GM18502 (cell line): ENCODE measurements at regions not wholly inside any gene's neighbourhood (a gene's known extent, or its start where the extent isn't known, plus 50 kb on each side); places are given as distances from the start of the nearest gene placed in this dataset.
"Not testable (repeated sequence)": the region's sequence is repeated elsewhere in the genome, so short reads cannot be mapped to it uniquely, and the experiment has no call there.

ENCODE experiments used
- ATAC-seq: cut with Tn5 transposase; IDR thresholded peaks from one replicate; pipeline ENCODE4 v1.9.1; 2021; ENCODE audit warnings: mild to moderate bottlenecking; ENCODE audit not compliant: unreplicated experiment, poor library complexity

DNA sequence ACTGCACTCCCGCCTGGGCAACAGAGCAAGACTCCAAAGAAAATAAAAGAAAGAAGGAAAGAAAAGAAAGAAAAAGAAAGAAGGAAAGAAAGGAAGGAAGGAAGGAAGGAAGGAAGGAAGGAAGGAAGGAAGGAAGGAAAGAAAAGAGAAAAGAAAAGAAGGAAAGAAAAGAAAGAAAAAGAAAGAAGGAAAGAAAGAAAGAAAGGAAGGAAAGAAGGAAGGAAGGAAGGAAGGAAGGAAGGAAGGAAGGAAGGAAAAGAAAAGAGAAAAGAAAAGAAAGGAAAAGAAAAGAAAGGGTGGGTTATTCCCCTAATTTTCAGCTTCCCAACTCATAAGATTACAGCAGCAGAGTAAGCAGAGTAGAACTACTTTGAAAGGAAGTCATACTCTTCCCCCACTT, 64.4 kb downstream of the TMEM200C start:
- not testable (repeated sequence) for ATAC-seq

- no peak for ATAC-seq
Measured at GRCh38 chr18:5828913-5829312, 66.4 kb downstream of the TMEM200C start.

DNA sequence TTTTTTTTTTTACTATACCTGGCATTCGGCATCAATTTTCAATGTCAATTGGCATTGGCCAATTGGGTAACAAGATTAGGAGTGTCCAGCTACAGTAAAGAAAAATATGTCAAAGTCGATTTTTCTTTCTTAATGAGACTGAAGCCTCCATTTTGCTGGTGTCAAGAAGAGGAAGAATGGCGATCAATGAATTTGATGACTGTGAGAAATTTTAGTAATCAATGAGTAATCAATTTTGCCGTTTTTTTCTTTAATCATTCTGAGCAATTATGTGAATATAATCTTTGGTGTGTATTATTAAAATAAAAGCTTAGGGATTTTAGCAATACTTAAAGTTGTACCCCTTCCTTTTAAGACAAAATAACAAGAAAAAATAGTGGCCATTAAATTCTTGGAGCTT, 69.7 kb downstream of the TMEM200C start:
- no peak for ATAC-seq

DNA sequence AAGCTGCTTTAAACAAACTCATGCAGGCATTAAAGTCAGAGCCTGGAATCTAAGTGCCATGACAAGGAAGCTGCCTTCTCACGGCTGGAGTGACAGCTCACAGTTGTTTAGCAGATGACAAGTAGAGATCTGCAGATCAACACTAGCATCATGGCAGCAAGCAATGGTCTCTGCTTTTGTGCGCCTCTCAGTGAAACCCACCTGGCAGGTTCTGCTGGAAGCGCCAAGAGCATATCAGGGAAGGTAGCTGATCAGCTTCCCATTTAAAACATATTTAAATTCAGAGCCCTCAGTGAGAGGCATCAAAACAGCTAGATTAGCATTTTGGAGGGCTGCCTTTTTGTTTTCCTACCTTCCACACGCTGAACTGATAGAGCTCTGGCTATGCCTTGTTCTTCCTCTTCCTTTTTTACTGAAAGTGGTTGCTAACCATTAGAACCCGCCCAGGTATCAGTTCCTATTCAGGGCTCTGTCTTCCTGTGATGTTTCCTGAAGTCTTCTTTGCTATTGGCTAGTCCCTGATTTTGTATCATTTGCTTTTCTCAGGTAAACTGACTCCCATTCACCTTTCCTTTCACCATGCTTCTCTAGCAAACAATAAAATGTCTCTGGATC, 70.8 kb downstream of the TMEM200C start:
- no peak for ATAC-seq

DNA sequence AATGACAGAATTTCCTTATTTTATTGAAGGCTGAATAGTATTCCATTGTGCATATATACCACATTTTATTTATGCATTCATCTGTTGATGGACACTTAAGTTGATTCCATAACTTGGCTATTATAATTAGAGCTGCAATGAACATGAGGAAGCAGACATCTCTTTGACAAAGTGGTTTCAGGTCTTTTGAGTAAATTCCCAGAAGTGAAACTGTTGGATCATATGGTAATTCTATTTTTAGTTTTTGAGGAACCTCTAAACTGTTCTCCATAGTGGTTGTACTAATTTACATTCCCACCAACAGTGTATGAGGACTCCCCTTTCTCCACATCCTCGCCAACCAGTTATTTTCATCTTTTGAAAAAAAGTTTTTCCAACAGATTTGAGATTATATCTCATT, 77.5 kb downstream of the TMEM200C start:
- ATAC-seq: no peak

DNA sequence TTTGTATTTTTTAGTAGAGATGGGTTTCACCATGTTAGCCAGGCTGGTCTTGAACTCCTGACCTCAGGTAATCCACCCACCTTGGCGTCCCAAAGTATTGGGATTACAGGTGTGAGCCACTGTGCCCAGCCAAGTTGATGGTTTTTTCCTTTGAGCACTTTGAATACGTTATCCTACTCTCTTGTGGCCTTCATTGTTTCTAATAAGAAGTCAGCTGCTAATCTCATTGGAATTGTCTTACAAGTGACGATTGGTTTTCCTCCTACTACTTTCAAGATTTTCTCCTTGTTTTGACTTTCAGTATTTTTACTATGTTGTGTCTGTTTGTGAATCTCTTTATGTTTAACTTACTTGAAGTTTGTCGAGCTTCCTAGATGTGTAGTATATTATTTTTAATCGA, 88.5 kb downstream of the TMEM200C start:
- no peak for ATAC-seq

DNA sequence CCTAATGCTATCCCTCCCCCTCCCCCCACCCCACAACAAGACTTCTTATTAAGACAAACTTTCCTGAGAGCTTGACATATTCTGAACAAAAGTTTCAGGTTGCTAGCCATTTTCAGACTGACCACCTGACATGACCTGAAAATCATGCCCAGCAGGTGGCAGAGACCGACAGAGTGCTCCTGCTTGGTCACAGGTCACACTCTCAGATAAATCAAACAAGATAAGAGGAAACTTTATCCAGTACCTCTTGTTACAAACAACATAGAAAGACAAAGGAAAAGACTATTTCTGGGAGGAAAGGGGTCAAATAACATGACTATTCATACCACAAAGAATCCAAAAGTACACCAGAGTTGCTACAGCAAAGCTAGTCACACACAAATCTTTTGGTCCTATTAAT, 107.4 kb downstream of the TMEM200C start:
- ATAC-seq: no peak

GRCh38 chr18:5779922-5780321, 115.4 kb downstream of the TMEM200C start:
- ATAC-seq: no peak

DNA sequence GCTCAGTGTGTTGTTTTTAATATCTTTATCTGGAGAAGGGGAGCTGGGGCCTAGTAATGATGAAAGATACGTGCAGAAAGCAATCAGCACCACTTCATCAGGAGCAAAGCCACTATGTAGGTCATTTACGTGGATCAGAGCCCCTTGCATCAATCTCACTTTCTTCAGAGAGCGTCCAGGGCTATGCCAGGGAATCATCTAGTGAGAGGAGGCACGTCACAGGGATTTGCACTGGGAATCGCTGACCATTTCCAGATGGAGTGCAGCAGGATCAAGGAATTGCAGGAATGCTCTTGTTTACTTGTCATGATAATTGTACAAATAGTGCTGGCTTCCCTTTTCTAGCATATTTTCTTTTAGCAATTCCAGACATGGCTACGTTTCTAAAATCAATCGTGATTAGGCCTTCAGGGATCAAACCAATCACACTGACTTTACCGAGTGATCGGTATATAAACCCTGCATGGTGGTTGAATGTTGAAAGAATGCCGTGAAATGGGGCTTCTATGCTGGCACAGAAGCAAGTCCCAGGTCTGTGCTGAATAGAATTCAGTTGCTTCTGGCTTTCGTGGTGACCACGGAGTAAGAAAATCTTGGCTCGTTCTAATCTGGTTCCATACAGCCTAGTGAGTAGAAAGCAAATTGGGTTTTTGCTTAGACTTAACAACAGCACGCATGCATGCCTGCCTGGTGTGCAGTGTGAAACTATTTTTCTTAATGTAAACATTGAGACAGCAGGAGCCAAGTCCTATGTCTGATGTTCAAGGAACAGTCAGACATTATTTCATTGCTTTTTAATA, 122.8 kb downstream of the TMEM200C start:
- no peak for ATAC-seq

GRCh38 chr18:5771343-5771742, 124.0 kb downstream of the TMEM200C start:
- ATAC-seq: no peak

- ATAC-seq: no peak
Measured at GRCh38 chr18:5770176-5770575, 125.1 kb downstream of the TMEM200C start.

DNA sequence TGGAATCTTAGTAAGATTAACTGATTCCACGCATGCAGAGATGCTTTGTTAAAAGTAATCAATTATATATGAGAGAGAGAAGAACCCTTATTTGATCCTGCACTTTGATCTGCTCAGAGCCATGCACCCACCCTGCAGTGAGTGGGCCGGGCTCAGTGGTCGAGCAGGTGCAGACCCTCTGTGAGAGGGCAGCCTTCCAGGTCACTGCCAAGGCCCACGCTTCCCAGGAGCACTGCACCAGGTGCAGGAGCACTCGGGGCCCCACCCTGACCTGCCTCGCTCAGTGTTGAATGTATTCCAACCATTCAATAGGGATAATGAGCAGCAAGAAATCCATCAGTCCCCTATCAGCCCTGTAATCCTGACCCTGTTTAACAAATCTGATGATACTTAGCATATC, 126.9 kb downstream of the TMEM200C start:
- ATAC-seq: no peak

DNA sequence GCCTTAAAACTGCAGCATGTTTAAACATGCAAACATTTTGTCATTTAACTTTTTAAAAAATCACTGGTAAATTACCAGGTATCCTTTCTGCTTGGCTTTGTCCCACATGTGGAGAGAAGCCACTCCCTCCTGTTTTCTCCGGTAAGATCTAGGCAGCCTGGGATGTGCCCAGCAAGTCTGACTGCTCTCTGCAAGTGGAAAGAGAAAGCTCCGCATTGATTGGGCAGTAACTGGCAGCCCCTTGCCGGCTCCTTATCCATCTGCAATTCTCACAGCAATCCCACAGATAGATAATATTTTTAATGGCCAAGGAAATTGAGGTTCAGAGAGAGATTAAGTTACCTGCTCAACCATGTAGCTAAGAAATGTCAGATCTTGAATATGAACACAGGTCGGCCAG, 136.1 kb downstream of the TMEM200C start:
- no peak for ATAC-seq

DNA sequence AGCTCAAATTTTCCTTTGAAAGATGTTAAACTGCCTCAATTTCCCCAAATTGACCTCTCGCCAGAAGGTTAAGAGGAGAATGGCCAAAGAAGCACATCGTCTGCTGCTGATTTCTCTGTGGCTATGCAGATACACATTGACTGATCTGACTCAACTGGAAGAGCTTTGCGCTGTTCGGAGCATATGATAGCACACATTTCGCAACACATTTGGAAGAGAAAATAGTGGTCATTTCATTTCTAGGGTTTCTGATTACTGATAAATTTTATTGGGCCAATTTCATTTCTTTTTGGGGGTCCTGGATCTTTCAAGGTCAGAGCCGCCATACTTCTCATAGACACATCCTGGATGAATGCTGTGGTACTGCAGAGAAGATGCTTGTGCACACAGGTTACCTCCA, 138.5 kb downstream of the TMEM200C start:
- ATAC-seq: no peak

DNA sequence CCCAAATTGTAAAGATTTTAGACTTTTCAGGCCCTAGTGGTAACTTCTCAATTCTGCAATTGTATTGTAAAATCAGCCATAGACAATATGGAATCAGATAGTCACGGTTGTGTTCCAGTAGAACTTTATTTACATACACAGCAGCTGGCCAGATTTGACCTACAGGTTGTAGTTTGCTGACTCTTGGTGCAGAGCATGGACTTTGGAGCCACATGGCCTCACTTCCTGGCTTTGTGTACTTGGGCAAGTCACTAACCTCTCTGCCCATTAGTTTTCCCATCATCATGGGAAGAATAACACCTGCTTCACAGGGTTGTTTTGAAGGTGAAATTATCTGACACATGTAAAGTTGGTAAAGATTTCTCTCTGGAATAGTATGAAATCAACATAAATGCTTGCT, 147.6 kb downstream of the TMEM200C start:
- ATAC-seq: no peak

DNA sequence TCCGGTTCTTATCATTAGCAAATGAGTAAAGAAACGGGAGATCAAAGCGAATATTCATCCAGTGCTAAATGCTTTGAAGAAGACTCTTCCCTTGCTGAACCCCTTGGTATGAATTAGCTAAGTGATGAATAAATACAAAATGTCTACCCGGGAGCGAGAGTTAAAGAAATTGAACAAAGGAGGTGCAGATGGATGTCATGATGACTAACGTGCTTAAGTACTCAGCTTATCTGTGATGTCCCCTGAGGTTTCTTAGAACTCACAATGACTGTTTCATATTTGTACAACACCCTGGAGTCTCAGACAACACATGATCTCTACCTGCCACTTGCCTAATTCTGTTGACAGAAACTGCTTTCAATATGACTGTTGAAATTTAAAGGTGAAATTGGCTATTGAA, 148.5 kb downstream of the TMEM200C start:
- ATAC-seq: no peak

DNA sequence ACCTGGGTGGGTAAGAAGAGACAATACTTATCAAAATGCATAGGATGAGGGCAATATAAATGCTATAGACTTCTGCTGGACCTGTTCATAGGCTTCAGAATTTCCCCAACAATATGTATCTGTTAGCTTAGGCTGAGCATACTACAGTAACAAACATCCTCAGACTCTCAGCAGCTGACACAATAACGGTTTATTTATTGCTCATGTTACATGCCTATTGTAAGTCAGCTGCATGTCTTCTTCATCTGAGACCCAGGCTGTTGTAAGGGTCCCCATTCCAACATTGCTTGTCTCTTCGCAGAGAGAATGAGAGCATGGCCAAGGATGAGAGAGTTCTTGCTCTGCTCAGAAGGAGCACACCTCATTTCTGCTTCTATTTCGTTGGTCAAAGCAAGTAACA, 150.7 kb downstream of the TMEM200C start:
- no peak for ATAC-seq

DNA sequence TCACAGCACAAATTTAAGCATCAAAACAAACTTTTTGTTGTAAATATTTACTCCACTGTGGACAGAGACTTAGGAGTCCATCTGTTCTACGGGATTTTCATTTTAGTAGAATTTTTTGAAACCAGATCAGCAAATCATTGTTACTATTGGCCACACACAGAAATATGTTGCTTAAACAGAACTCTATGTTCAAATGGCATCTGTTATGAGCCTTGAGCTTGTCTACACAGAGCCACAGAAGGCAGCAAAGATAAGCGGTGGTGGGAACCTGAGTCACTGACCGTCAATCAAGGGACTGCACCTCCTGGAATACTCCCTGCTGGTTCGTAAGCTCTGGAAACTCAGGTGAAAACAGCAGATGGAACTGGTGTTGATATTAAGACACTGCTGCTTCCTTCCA, 156.8 kb downstream of the TMEM200C start:
- ATAC-seq: no peak

DNA sequence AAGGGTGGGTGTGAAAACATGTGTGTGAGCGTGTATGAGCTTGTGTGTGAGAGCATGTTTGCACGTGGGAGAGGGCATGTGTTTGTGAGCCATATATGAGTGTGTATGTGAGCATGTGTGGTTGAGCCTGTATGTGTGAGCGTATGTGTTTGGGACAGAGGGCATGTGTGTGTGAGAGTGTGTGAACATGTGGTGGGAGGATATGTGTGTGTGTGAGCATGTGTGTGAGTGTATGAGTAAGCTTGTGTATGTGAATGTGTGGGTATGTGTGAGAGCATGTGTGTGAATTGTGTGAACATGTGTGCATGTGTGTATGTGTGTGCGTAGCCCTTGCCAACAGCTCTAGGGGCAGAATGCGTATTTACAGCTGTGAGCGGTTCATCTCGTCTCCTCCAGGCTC, 163.0 kb downstream of the TMEM200C start:
- no peak for ATAC-seq

DNA sequence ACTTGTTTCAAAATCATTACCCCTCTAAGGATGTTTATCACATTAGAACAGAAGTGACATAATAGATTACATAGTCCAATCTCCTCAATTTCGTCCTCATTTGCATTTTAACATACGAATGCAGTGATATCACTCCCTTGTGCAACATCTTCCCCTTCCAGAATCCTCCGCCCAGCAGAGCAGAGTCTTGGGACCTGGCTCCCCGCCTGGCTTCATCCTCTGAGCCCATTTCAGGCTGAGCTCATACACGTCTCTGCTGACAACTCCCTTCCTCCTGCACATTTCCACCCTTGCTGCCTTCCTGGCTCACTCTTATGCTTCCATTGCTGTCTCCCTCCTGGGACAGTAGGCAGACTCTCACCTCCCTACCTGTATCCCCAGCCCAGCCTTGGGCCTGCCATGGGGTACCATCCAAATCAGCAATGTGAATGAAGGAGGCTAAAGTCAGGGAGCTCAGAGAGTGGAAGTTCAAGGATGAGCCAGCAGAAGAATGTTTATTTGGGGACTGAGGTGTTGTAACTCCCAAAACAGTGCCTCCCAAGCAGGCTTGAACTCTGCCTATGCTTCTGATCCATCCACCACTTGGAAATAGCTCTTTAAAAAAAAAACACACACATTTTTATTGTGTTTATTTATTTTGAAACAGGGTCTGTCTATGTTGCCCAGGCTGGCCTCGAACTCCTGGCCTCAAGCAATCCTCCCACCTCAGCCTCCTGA, 165.2 kb downstream of the TMEM200C start:
- no peak for ATAC-seq

GRCh38 chr18:5728531-5728930, 166.8 kb downstream of the TMEM200C start:
- ATAC-seq: no peak

DNA sequence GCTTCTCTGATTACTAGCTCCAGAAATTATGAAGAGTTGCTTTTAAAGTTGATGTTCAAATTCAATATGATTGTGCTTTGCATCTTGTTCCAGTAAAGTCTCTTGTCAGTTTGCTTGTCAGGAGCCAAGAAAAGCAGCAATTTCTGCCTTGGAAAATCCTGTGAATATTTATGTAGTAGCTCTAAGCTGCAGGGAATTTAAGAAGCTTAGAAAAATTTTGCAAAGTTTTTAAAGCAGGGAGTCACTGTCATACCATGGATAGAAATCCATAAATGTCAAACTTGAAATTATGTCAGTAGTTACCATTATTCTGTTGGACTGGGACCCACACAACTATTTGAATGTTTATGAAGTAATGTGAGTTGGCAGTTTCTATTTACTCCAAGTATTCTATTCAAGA, 169.3 kb downstream of the TMEM200C start:
- ATAC-seq: no peak
